ENCODE measurements at regions not wholly inside any gene's neighbourhood (a gene's known extent, or its start where the extent isn't known, plus 50 kb on each side); places are given as distances from the start of the nearest gene placed in this dataset.

- no peak for DNase-seq (ENCODE audit: low spot score)
Observed at GRCh38 chr2:199627417-199627816, 169.7 kb upstream of the SATB2 start.

DNA sequence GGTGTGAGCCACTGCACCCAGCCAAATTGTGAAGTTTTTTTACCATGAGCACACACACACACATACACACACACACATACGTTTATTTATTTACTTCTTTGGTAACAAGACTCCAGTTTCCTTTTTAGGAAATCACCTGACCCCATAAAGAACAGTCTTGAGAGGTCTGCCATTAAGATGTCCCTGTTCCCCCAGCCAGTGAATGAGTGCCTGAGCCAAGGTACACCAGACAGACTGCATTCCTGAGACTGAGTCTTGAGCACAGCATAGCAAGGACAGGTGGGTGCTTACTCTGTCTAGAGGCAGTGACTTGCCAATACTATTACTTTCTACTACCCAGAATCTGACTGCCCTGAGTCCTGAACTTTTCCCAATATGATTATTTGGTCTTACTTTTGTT is 167.2 kb upstream of the SATB2 start:
- no peak for DNase-seq (ENCODE audit: low spot score)

DNA sequence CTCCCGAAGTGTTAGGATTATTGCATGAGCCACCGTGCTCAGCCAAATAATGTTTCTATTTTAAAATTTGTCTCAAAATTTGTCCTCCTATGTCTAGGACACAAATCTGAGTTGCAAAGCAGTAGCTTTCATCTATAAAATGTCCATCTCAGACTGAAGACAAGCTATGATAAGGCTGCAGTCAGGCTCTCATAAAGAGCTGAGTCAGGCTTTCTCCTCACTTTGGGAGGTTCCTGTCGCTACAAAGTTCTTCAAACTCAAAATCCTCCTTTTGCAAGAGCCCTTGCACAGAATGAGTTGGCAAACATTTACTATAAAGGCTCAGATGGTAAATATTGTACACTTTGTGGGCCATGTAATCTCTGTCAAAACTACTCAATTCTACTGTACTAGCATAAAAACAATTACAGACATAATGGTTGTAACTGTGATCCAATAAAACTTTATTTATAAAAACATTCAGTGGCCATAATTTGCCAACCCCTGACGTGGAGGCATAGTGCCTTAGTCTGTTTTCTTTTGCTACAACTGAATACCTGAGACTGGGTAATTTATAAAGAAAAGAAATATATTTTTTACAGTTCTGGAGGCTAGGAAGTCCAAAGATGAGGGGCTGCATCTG is 154.9 kb upstream of the SATB2 start:
- DNase-seq (ENCODE audit: low spot score) = no peak

- no peak for DNase-seq (ENCODE audit: low spot score)
Observed at GRCh38 chr2:199607914-199608313, 150.2 kb upstream of the SATB2 start.

GRCh38 chr2:199606193-199606780 is 148.5 kb upstream of the SATB2 start:
- DNase-seq (ENCODE audit: low spot score) = no peak

DNA sequence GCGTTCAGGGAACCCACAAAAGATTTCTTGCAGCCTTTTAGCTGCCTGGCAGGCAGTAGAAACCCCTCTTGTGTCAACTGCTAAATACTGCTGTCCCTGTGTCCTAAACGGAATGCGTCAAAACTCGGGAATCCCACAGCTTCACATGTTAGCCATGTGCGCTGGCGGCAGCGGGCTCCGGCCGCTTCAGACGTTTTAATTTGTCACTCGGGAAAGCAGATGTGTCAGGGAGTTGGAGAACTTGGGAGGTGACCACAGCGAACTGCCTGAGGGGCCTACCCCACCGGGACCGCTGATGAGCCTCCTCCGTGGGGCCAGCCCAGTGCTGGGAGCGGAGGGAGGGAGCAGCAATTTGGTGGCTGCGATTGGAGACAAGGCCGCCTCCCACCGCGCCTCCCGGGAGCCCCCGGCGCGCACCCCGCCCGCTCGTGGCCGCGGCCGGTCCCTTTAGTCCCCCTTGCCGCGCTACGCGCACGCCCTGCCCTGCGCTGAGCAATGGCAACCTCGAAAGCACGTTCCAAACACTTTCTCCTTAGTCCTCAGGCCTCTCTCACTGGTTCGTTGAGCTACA is 146.1 kb upstream of the SATB2 start:
- DNase-seq (ENCODE audit: low spot score) = no peak

- DNase-seq (ENCODE audit: low spot score) = no peak
Observed at GRCh38 chr2:199602896-199603717, 145.4 kb upstream of the SATB2 start.

- DNase-seq (ENCODE audit: low spot score) = peak; percentile 6
Observed at GRCh38 chr2:199602271-199602895, 144.6 kb upstream of the SATB2 start.

GRCh38 chr2:199596549-199596948 is 138.8 kb upstream of the SATB2 start:
- DNase-seq (ENCODE audit: low spot score) = no peak

DNA sequence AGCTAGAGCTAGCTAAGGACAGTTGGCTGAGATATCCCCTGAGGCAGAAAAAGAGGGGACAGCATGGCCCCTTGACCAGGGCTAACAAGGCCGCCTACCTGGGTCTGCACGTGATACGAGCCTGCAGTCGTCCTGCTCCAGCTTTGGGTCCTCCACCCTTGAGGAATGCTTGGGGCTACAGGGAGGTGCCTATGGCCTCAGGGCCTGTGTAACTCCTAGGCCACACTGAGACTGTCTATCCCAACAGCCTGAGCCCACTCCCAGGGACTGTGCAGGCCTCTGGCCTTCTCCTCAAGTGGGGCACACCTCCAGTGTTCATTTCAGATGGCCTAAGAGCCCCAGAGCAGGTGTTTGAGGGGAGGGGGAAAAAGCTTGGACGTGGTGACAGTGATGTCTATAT is 136.7 kb upstream of the SATB2 start:
- no peak for DNase-seq (ENCODE audit: low spot score)

DNA sequence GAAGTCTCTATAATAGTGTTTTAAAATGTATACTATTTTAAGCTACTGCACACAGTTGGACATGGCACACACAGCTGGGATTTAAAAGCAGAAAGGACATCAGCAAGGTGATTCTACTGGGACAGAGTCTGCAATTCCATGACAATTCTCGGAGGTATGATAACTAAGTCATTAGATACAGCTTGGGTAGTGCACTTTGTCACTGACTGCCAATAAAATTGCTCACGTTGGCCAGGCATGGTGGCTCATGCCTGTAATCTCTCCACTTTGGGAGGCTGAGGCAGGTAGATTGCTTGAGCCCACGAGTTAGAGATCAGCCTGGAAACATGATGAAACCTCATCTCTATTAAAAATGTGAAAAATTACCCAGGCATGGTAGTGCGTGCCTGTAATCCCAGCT is 134.1 kb upstream of the SATB2 start:
- DNase-seq (ENCODE audit: low spot score) = no peak

- DNase-seq (ENCODE audit: low spot score) = no peak
Observed at GRCh38 chr2:199590321-199591203, 132.8 kb upstream of the SATB2 start.

GRCh38 chr2:199589306-199589705 is 131.6 kb upstream of the SATB2 start:
- no peak for DNase-seq (ENCODE audit: low spot score)

GRCh38 chr2:199588054-199588453 is 130.3 kb upstream of the SATB2 start:
- DNase-seq (ENCODE audit: low spot score) = no peak

GRCh38 chr2:199586646-199587045 is 128.9 kb upstream of the SATB2 start:
- no peak for DNase-seq (ENCODE audit: low spot score)

DNA sequence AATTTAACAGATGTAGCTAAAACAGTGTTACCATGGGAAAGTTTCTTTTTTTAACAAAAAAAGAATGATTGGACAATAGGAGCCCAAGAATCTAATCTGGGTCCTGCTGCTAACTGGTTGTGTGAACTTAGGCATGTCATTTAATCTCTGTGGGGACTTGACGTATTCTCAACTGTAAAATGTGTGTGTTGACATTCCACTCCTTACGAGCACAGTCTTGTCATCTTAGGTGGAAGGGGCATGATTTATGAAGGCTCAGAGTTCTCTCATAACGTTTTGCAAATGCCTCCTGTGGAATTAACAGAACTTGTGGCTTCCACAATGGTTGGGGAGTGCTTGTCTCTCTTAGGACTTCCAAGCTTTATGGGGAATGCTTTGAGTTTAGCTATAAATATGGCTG is 125.9 kb upstream of the SATB2 start:
- DNase-seq (ENCODE audit: low spot score) = no peak

DNA sequence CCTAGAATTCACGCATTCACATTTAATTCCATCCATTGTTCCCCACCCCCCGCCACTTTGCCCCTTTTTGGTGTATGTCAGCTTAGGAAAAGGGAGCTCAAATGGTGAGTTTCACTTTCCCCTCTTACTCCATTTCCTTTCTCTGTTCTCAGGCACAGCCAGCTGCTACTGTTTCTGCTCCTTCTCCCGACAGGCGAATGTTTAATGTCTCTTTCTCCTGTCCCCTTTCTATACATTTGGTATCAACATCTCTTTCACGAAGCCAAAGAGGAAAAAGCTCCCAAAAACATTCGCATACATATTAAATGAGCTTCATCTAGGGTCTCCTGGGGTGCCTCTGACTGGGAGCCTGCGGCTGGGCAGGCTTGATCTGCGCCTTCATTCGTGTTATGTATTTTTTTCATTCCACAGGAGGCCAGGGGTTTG is 124.2 kb upstream of the SATB2 start:
- DNase-seq (ENCODE audit: low spot score) = no peak

- DNase-seq (ENCODE audit: low spot score) = no peak
Observed at GRCh38 chr2:199581408-199581807, 123.7 kb upstream of the SATB2 start.

DNA sequence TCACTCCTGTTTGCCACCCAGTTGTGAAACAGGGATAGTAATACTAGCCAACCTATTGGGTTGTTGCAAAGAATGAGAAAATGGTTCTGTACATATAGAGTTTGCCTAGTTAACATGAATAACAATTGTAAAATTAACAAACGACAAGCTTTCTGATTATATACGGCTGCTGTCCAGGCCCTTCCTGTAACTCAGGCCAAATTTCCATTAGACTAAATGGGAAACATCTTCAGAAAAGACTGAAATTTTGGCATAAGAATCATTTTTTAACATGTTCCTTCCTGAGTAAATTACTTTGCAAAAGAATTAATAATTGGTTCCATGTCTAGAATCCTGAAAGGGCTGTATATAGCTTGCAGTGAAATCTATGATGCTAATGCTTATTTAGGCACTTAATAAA is 117.7 kb upstream of the SATB2 start:
- DNase-seq (ENCODE audit: low spot score) = no peak

GRCh38 chr2:199572571-199572970 is 114.8 kb upstream of the SATB2 start:
- no peak for DNase-seq (ENCODE audit: low spot score)

- no peak for DNase-seq (ENCODE audit: low spot score)
Observed at GRCh38 chr2:199570934-199571333, 113.2 kb upstream of the SATB2 start.

DNA sequence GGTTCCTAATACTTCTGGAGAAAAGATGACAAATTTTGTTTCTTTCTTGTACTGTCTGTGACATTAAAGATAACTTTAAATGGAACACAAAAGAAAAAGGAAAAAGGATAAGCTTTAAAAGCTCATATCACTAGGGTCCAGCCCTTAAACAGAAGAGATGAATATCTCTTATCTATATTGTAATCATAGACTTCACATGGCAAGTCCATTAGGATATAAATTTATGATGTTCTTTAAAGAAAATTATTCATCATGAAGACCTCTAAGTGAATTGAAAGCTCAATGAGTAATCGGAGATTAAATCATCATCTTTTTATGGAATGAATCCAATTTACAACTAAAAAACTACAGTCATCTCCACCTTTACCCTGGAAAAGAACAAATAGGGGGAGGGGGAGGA is 111.6 kb upstream of the SATB2 start:
- no peak for DNase-seq (ENCODE audit: low spot score)
